ENCODE measurements at regions not wholly inside any gene's neighbourhood (a gene's known extent, or its start where the extent isn't known, plus 50 kb on each side); places are given as distances from the start of the nearest gene placed in this dataset.

DNA sequence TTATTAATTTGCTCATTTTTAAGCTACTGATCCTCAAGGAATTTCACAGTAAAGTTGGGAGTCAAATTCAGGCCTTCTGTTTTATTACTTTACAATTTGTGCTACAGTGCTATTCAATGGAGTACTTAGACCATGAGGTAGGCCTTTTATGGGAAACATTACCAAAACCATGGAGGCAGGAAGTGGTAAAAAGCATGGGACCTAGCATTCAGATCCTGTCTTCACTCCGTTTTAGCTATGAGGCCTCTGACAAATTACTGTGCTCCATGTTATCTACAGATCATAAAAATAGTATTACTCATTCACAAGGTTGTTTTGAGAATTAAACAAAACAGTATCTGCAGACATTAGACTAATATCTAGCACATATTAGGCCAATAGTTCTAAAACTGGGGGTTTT, 140.6 kb upstream of the SLITRK3 start:
- H3K36me3 ChIP-seq (ENCODE audit: low read depth), result no peaks in the 10 kb centered on the region
- no peak for DNase-seq (ENCODE audit: low spot score)
- no peak overlapping the region for H3K27ac ChIP-seq (ENCODE audit: poor library complexity, severe bottlenecking)
- H3K4me3 ChIP-seq (ENCODE audit: severe bottlenecking), result no peak overlapping the region
- no peaks in the 10 kb centered on the region for H3K9me3 ChIP-seq (ENCODE audit: severe bottlenecking)
- ATAC-seq (ENCODE audit: low read depth), result no peak
- TF ChIP-seq, protein P1, sequence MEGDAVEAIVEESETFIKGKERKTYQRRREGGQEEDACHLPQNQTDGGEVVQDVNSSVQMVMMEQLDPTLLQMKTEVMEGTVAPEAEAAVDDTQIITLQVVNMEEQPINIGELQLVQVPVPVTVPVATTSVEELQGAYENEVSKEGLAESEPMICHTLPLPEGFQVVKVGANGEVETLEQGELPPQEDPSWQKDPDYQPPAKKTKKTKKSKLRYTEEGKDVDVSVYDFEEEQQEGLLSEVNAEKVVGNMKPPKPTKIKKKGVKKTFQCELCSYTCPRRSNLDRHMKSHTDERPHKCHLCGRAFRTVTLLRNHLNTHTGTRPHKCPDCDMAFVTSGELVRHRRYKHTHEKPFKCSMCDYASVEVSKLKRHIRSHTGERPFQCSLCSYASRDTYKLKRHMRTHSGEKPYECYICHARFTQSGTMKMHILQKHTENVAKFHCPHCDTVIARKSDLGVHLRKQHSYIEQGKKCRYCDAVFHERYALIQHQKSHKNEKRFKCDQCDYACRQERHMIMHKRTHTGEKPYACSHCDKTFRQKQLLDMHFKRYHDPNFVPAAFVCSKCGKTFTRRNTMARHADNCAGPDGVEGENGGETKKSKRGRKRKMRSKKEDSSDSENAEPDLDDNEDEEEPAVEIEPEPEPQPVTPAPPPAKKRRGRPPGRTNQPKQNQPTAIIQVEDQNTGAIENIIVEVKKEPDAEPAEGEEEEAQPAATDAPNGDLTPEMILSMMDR (IDR thresholded peaks at IDR 0.05; ENCODE audit: poor library complexity, severe bottlenecking), result no peak
- H3K4me1 ChIP-seq (ENCODE audit: insufficient read depth, poor library complexity, severe bottlenecking), result no peaks in the 10 kb centered on the region
- no peaks in the 10 kb centered on the region for H3K27me3 ChIP-seq (ENCODE audit: insufficient read depth, poor library complexity, severe bottlenecking)

Data from RWPE2 (cell line).